ENCODE measurements at regions not wholly inside any gene's neighbourhood (a gene's known extent, or its start where the extent isn't known, plus 50 kb on each side); places are given as distances from the start of the nearest gene placed in this dataset.
A peak's percentile ranks its signal among the peaks of the same experiment; 100 is the strongest.

DNA sequence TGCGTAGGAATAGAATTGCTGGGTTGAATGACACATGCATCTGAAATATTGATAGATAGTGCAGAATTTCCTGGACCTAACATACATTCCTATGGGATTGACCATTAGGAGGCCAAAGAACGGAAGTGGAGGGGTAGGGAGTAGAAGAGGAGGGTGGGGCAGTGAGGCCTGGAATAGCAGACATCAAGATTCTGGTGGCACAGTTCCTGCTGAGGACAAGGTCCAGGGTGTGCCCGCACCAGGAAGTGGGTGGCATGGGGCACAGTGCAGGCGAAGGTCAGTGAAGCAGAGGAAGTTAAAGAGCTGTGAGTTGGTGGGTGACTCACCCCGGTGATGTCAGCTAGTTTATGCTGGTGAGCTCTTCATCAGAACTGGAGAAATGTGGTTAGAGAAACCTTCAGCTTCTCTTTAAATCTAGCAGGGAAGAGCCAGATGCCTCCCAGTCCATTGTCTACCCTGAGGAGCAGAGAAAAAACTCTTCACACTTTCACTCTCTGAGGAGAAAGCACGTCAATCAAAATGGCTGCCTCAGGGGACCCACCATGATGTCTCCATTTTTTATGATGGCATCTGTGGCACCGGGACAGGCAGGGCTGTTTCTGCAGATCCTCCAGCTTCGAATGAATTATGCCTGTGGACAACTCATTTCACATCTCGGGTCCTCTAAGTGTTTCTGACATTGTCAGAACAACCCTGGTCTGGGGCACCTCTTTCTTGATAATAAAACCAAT lies 55.9 kb upstream of the CTLA4 start (continued):
- TF ChIP-seq, protein P1, sequence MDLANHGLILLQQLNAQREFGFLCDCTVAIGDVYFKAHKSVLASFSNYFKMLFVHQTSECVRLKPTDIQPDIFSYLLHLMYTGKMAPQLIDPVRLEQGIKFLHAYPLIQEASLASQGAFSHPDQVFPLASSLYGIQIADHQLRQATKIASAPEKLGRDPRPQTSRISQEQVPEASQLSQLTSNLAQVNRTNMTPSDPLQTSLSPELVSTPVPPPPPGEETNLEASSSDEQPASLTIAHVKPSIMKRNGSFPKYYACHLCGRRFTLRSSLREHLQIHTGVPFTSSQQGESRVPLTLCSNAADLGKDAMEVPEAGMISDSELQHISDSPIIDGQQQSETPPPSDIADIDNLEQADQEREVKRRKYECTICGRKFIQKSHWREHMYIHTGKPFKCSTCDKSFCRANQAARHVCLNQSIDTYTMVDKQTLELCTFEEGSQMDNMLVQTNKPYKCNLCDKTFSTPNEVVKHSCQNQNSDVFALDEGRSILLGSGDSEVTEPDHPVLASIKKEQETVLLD (CRISPR knock-in tag; IDR thresholded peaks at IDR 0.05; ENCODE audit: low read depth): no peak
- TF ChIP-seq, protein P2, sequence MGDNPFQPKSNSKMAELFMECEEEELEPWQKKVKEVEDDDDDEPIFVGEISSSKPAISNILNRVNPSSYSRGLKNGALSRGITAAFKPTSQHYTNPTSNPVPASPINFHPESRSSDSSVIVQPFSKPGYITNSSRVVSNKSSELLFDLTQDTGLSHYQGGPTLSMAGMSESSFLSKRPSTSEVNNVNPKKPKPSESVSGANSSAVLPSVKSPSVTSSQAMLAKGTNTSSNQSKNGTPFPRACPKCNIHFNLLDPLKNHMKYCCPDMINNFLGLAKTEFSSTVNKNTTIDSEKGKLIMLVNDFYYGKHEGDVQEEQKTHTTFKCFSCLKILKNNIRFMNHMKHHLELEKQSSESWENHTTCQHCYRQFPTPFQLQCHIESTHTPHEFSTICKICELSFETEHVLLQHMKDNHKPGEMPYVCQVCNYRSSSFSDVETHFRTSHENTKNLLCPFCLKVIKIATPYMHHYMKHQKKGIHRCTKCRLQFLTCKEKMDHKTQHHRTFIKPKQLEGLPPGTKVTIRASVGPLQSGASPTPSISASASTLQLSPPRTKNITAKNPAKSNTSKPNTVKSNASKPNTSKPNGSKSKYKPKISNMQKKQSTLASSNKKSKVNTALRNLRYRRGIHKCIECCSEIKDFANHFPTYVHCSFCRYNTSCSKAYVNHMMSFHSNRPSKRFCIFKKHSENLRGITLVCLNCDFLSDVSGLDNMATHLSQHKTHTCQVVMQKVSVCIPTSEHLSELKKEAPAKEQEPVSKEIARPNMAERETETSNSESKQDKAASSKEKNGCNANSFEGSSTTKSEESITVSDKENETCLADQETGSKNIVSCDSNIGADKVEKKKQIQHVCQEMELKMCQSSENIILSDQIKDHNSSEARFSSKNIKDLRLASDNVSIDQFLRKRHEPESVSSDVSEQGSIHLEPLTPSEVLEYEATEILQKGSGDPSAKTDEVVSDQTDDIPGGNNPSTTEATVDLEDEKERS (CRISPR knock-in tag; IDR thresholded peaks at IDR 0.05): 0 out of 2 replicates have a peak, but pooled peaks have one; percentile 13
- TF ChIP-seq ZNF180 (CRISPR knock-in tag; IDR thresholded peaks at IDR 0.05; ENCODE audit: borderline replicate concordance, low read depth) (no peak), REPIN1 (CRISPR knock-in tag; IDR thresholded peaks at IDR 0.05; ENCODE audit: borderline replicate concordance, low read depth) (no peak), ZNF468 (CRISPR knock-in tag; IDR thresholded peaks at IDR 0.05) (no peak), HNRNPL (IDR thresholded peaks at IDR 0.05; ENCODE audit: low read depth, low read length) (peak; percentile 97), SNRNP70 (IDR thresholded peaks at IDR 0.05; ENCODE audit: low read depth, low read length) (no peak), ZNF790 (CRISPR knock-in tag; IDR thresholded peaks at IDR 0.05; ENCODE audit: borderline replicate concordance) (no peak), JUND (CRISPR knock-in tag; IDR thresholded peaks at IDR 0.05) (peak; percentile 64; the same call in 1 of the 2 replicates), BCL3 (CRISPR knock-in tag; IDR thresholded peaks at IDR 0.05) (no peak), ZFP90 (CRISPR knock-in tag; IDR thresholded peaks at IDR 0.05; ENCODE audit: borderline replicate concordance) (no peak), ZNF414 (CRISPR knock-in tag; IDR thresholded peaks at IDR 0.05) (no peak), NFYB (CRISPR knock-in tag; IDR thresholded peaks at IDR 0.05) (no peak), FOXA3 (CRISPR knock-in tag; IDR thresholded peaks at IDR 0.05) (peak; percentile 23; the same call in 1 of the 2 replicates), AGO1 (IDR thresholded peaks at IDR 0.05; ENCODE audit: low read depth, low read length, poor library complexity, severe bottlenecking) (no peak), MYNN (CRISPR knock-in tag; IDR thresholded peaks at IDR 0.05; ENCODE audit: low read depth) (no peak), CBX5 (CRISPR knock-in tag; IDR thresholded peaks at IDR 0.05; ENCODE audit: borderline replicate concordance) (peak; percentile 56; the same call in 1 of the 2 replicates), TAF1 (CRISPR knock-in tag; IDR thresholded peaks at IDR 0.05) (no peak)
- TF ChIP-seq, protein P3, sequence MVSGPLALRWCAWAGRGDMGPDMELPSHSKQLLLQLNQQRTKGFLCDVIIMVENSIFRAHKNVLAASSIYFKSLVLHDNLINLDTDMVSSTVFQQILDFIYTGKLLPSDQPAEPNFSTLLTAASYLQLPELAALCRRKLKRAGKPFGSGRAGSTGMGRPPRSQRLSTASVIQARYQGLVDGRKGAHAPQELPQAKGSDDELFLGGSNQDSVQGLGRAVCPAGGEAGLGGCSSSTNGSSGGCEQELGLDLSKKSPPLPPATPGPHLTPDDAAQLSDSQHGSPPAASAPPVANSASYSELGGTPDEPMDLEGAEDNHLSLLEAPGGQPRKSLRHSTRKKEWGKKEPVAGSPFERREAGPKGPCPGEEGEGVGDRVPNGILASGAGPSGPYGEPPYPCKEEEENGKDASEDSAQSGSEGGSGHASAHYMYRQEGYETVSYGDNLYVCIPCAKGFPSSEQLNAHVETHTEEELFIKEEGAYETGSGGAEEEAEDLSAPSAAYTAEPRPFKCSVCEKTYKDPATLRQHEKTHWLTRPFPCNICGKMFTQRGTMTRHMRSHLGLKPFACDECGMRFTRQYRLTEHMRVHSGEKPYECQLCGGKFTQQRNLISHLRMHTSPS (CRISPR knock-in tag; IDR thresholded peaks at IDR 0.05; ENCODE audit: low read depth): peak; percentile 100

Data from HepG2 (cell line).